ENCODE measurements at regions not wholly inside any gene's neighbourhood (a gene's known extent, or its start where the extent isn't known, plus 50 kb on each side); places are given as distances from the start of the nearest gene placed in this dataset.

DNA sequence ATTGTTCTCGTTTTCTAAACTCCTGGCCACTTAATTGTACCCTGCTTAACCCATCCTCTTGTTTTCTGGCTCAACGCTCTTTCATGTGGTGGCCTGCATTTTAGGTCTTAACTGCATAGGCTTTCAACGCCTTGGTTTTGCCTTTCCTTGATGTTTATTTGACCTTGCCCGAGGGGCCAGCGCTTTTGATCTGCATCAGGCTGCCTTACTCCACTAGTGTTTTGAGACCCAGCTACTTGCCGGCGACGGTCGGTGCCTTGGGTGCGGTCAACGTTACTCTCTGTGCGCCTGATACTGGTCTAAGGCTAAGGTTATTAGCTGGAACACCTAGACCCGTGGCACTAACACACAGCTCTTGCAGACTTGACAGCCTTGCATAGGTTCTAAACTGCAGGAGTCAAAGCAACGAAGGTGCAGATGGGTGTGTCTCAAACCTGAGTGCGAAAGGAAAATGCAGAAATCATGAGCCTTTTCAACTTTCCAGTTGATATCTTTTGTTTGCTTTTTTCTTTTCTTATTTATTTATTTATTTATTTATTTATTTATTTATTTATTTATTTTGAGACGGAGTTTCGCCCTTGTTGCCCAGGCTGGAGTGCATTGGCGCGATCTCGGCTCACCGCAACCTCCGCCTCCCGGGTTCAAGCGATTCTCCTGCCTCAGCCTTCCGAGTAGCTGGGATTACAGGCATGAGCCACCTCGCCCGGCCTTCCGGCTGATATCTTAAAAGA is 138.8 kb downstream of the HFE start:
- Histone ChIP-seq H3K9ac (no peak overlapping the region), H3K27me3 (ENCODE audit: control insufficient read depth, insufficient read depth, low read length) (no peaks in the 10 kb centered on the region), H3K9me3 (ENCODE audit: control insufficient read depth, low read length) (no peaks in the 10 kb centered on the region), H3K79me2 (no peaks in the 10 kb centered on the region), H3K27ac (no peak overlapping the region), H3K4me2 (ENCODE audit: low read length) (no peak overlapping the region), H3K4me1 (no peaks in the 10 kb centered on the region), H3K4me3 (ENCODE audit: low read depth, low read length) (no peak overlapping the region), H2AFZ (no peak overlapping the region), H3K36me3 (ENCODE audit: control insufficient read depth, insufficient read depth, low read length) (peaks cover 4% of the 10 kb centered on the region)
- TF ChIP-seq, protein P1, sequence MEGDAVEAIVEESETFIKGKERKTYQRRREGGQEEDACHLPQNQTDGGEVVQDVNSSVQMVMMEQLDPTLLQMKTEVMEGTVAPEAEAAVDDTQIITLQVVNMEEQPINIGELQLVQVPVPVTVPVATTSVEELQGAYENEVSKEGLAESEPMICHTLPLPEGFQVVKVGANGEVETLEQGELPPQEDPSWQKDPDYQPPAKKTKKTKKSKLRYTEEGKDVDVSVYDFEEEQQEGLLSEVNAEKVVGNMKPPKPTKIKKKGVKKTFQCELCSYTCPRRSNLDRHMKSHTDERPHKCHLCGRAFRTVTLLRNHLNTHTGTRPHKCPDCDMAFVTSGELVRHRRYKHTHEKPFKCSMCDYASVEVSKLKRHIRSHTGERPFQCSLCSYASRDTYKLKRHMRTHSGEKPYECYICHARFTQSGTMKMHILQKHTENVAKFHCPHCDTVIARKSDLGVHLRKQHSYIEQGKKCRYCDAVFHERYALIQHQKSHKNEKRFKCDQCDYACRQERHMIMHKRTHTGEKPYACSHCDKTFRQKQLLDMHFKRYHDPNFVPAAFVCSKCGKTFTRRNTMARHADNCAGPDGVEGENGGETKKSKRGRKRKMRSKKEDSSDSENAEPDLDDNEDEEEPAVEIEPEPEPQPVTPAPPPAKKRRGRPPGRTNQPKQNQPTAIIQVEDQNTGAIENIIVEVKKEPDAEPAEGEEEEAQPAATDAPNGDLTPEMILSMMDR (IDR thresholded peaks at IDR 0.05), result no peak

DNA sequence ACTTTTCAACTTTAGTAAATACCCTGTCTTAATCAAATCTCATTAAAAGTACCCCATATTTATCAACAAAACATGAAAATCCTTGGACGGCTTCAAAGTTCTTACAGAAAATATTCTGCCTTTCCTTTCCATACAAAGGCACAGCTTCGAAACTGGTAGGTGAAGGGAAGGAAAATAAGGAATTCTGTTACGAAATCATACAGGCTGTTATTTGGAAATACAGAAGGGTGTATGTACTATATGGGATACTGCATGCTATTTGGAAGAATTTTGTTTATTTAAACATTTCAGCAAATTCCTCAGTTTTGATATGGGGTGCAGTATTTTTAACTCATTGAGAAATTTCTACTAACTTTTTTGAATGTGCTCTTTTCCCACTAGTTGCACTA is 138.4 kb upstream of the BTN3A2 start:
- no peak overlapping the region for H3K4me2 ChIP-seq (ENCODE audit: low read length)
- peaks cover 4% of the 10 kb centered on the region for H3K36me3 ChIP-seq (ENCODE audit: control insufficient read depth, insufficient read depth, low read length)
- no peak overlapping the region for H3K27ac ChIP-seq
- no peak overlapping the region for H3K4me3 ChIP-seq (ENCODE audit: low read depth, low read length)
- H3K4me1 ChIP-seq, result no peaks in the 10 kb centered on the region
- TF ChIP-seq, protein P1 (IDR thresholded peaks at IDR 0.05), result no peak
- H3K79me2 ChIP-seq, result no peaks in the 10 kb centered on the region
- H2AFZ ChIP-seq, result no peak overlapping the region
- no peak overlapping the region for H3K9ac ChIP-seq
- no peaks in the 10 kb centered on the region for H3K9me3 ChIP-seq (ENCODE audit: control insufficient read depth, low read length)
- H3K27me3 ChIP-seq (ENCODE audit: control insufficient read depth, insufficient read depth, low read length), result no peaks in the 10 kb centered on the region

DNA sequence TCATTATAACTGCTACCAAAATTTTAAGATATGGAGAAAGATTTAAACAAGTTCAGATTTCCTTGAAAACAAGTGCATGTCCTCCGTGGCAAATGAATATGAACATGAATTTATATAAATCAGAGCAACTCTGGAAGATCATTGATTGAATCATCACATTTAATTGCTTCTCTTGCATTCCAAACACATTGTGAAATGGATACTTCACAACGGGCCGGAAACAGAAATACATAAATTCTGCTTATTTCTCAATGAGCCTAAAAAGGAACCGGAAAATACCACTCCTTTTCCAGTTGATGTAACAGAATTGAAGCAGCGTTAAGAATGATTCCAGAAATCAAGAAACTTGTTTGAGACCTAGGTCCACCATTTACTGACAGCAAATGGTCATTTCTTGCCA is 134.6 kb upstream of the BTN3A2 start:
- H3K9me3 ChIP-seq (ENCODE audit: control insufficient read depth, low read length), result no peaks in the 10 kb centered on the region
- H3K36me3 ChIP-seq (ENCODE audit: control insufficient read depth, insufficient read depth, low read length), result no peaks in the 10 kb centered on the region
- H3K4me3 ChIP-seq (ENCODE audit: low read depth, low read length), result no peak overlapping the region
- H3K4me1 ChIP-seq, result no peaks in the 10 kb centered on the region
- TF ChIP-seq, protein P1 (IDR thresholded peaks at IDR 0.05), result no peak
- H2AFZ ChIP-seq, result no peak overlapping the region
- H3K27me3 ChIP-seq (ENCODE audit: control insufficient read depth, insufficient read depth, low read length), result no peaks in the 10 kb centered on the region
- no peak overlapping the region for H3K4me2 ChIP-seq (ENCODE audit: low read length)
- H3K79me2 ChIP-seq, result no peaks in the 10 kb centered on the region
- no peak overlapping the region for H3K9ac ChIP-seq
- H3K27ac ChIP-seq, result no peak overlapping the region

DNA sequence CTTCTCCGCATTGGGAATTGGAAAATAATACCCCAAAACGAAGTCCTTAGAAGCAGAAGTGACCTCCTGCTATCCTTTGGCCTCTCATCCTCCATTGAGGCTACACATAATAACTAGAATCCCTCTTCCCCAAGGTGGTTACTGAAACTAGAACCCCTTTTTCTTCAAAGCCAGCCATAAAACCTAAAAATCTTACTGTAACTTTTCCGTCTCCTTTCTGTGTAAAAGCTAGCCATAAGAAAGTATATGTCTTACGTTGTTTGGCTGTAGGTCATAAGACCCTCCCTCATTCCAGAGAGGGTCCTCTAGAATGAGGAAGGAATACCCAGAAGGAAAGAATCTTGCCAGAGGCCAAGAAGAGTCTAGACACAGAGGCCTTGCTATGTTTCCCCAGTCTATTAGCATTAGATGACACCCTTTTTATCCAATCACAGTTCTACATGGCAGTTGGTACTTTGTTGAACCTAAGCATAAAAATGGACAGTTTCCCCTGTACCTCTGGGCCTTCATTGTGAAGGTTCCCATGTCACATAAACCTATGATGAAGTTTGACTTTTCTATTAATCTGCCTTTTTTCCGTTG is 133.9 kb upstream of the BTN3A2 start:
- Histone ChIP-seq H3K9ac (no peak overlapping the region), H3K27me3 (ENCODE audit: control insufficient read depth, insufficient read depth, low read length) (no peaks in the 10 kb centered on the region), H3K79me2 (no peaks in the 10 kb centered on the region), H3K27ac (no peak overlapping the region), H3K4me3 (ENCODE audit: low read depth, low read length) (no peak overlapping the region), H3K9me3 (ENCODE audit: control insufficient read depth, low read length) (no peaks in the 10 kb centered on the region), H3K4me2 (ENCODE audit: low read length) (no peak overlapping the region), H2AFZ (no peak overlapping the region), H3K4me1 (no peaks in the 10 kb centered on the region), H3K36me3 (ENCODE audit: control insufficient read depth, insufficient read depth, low read length) (no peaks in the 10 kb centered on the region)
- TF ChIP-seq, protein P1 (IDR thresholded peaks at IDR 0.05), result no peak
